Non-pigmented ciliary epithelial cell (primary cell): ENCODE measurements at regions not wholly inside any gene's neighbourhood (a gene's known extent, or its start where the extent isn't known, plus 50 kb on each side); places are given as distances from the start of the nearest gene placed in this dataset.
"Not testable (repeated sequence)": the region's sequence is repeated elsewhere in the genome, so short reads cannot be mapped to it uniquely, and the experiment has no call there.

Experiments
- DNase-seq: peaks from one replicate; pipeline ENCODE4 v3.0.0-alpha.2; 2010; ENCODE audit warnings: low read depth

- no peak for DNase-seq
These were observed 71.3 kb upstream of the SLC25A36 start for GRCh38 chr3:140870351-140870750.

GRCh38 chr3:140871022-140871421 lies 70.6 kb upstream of the SLC25A36 start:
- DNase-seq: no peak

- DNase-seq: not testable (repeated sequence)
These were observed 69.5 kb upstream of the SLC25A36 start for GRCh38 chr3:140872165-140872564.

GRCh38 chr3:140883428-140884040 lies 58.1 kb upstream of the SLC25A36 start:
- no peak for DNase-seq

GRCh38 chr3:140885697-140886096 lies 55.9 kb upstream of the SLC25A36 start:
- not testable (repeated sequence) for DNase-seq
